ENCODE measurements at regions not wholly inside any gene's neighbourhood (a gene's known extent, or its start where the extent isn't known, plus 50 kb on each side); places are given as distances from the start of the nearest gene placed in this dataset.

GRCh38 chr2:144707736-144708326 is 187.9 kb upstream of the ZEB2 start:
- Histone ChIP-seq H3K4me1 (no peaks in the 10 kb centered on the region), H3K27ac (no peak overlapping the region), H3K4me3 (ENCODE audit: low read depth, low read length) (no peak overlapping the region), H3K27me3 (ENCODE audit: control insufficient read depth, insufficient read depth, low read length) (no peaks in the 10 kb centered on the region), H3K79me2 (no peaks in the 10 kb centered on the region), H3K9me3 (ENCODE audit: control insufficient read depth, low read length) (no peaks in the 10 kb centered on the region), H3K4me2 (ENCODE audit: low read length) (no peak overlapping the region), H3K9ac (no peak overlapping the region), H2AFZ (no peak overlapping the region), H3K36me3 (ENCODE audit: control insufficient read depth, insufficient read depth, low read length) (no peaks in the 10 kb centered on the region)
- TF ChIP-seq, protein P1, sequence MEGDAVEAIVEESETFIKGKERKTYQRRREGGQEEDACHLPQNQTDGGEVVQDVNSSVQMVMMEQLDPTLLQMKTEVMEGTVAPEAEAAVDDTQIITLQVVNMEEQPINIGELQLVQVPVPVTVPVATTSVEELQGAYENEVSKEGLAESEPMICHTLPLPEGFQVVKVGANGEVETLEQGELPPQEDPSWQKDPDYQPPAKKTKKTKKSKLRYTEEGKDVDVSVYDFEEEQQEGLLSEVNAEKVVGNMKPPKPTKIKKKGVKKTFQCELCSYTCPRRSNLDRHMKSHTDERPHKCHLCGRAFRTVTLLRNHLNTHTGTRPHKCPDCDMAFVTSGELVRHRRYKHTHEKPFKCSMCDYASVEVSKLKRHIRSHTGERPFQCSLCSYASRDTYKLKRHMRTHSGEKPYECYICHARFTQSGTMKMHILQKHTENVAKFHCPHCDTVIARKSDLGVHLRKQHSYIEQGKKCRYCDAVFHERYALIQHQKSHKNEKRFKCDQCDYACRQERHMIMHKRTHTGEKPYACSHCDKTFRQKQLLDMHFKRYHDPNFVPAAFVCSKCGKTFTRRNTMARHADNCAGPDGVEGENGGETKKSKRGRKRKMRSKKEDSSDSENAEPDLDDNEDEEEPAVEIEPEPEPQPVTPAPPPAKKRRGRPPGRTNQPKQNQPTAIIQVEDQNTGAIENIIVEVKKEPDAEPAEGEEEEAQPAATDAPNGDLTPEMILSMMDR (IDR thresholded peaks at IDR 0.05) = no peak

- Histone ChIP-seq H3K27me3 (ENCODE audit: control insufficient read depth, insufficient read depth, low read length) (no peaks in the 10 kb centered on the region), H3K4me2 (ENCODE audit: low read length) (no peak overlapping the region), H2AFZ (no peak overlapping the region), H3K27ac (no peak overlapping the region), H3K4me1 (no peaks in the 10 kb centered on the region), H3K9ac (no peak overlapping the region), H3K4me3 (ENCODE audit: low read depth, low read length) (no peak overlapping the region), H3K79me2 (no peaks in the 10 kb centered on the region), H3K9me3 (ENCODE audit: control insufficient read depth, low read length) (no peaks in the 10 kb centered on the region), H3K36me3 (ENCODE audit: control insufficient read depth, insufficient read depth, low read length) (no peaks in the 10 kb centered on the region)
- TF ChIP-seq, protein P1 (IDR thresholded peaks at IDR 0.05) = no peak
Measured at GRCh38 chr2:144706647-144707046, 186.7 kb upstream of the ZEB2 start.

- no peaks in the 10 kb centered on the region for H3K9me3 ChIP-seq (ENCODE audit: control insufficient read depth, low read length)
- no peak overlapping the region for H3K27ac ChIP-seq
- H3K79me2 ChIP-seq = no peaks in the 10 kb centered on the region
- TF ChIP-seq, protein P1 (IDR thresholded peaks at IDR 0.05) = no peak
- no peaks in the 10 kb centered on the region for H3K4me1 ChIP-seq
- H3K27me3 ChIP-seq (ENCODE audit: control insufficient read depth, insufficient read depth, low read length) = no peaks in the 10 kb centered on the region
- H3K4me2 ChIP-seq (ENCODE audit: low read length) = no peak overlapping the region
- no peak overlapping the region for H2AFZ ChIP-seq
- no peaks in the 10 kb centered on the region for H3K36me3 ChIP-seq (ENCODE audit: control insufficient read depth, insufficient read depth, low read length)
- H3K4me3 ChIP-seq (ENCODE audit: low read depth, low read length) = no peak overlapping the region
- H3K9ac ChIP-seq = no peak overlapping the region
Measured at GRCh38 chr2:144705328-144706245, 185.7 kb upstream of the ZEB2 start.

- Histone ChIP-seq H3K9ac (no peak overlapping the region), H3K4me1 (no peaks in the 10 kb centered on the region), H3K4me3 (ENCODE audit: low read depth, low read length) (no peak overlapping the region), H2AFZ (no peak overlapping the region), H3K4me2 (ENCODE audit: low read length) (no peak overlapping the region), H3K9me3 (ENCODE audit: control insufficient read depth, low read length) (no peaks in the 10 kb centered on the region), H3K79me2 (no peaks in the 10 kb centered on the region), H3K27me3 (ENCODE audit: control insufficient read depth, insufficient read depth, low read length) (no peaks in the 10 kb centered on the region), H3K27ac (no peak overlapping the region), H3K36me3 (ENCODE audit: control insufficient read depth, insufficient read depth, low read length) (no peaks in the 10 kb centered on the region)
- TF ChIP-seq, protein P1 (IDR thresholded peaks at IDR 0.05) = no peak
Measured at GRCh38 chr2:144704709-144705095, 184.8 kb upstream of the ZEB2 start.

Measured in parathyroid adenoma (tissue), 2 donors.